ENCODE measurements at regions not wholly inside any gene's neighbourhood (a gene's known extent, or its start where the extent isn't known, plus 50 kb on each side); places are given as distances from the start of the nearest gene placed in this dataset.

DNA sequence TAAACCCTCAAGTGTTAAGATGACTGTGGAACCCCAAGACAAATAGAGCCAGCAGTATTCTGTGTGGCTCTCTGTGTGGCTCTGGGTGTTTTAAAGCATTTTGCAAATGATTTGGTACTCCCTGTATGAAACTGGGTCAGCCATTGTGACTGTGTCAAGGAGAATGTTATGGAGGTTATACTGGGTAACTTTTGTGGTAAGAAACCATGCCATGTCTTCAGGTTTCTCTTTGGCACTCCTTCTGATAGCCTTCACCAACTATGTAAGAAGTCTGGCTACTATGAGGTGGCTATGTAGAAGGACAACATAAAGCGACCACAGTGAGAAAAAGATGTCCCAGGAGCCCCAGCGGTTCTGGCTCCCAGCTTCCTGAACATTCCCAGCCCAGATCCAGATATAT, 226.6 kb upstream of the RHOBTB1 start:
- no peak for TF ChIP-seq CTCF (conservative IDR thresholded peaks at IDR 0.05; ENCODE audit: low read depth, low read length)
- no peak for TF ChIP-seq EZH2 (IDR thresholded peaks at IDR 0.05; ENCODE audit: borderline replicate concordance, low read depth, low read length, poor library complexity, severe bottlenecking)
